ENCODE measurements at regions not wholly inside any gene's neighbourhood (a gene's known extent, or its start where the extent isn't known, plus 50 kb on each side); places are given as distances from the start of the nearest gene placed in this dataset.
"Not testable (repeated sequence)": the region's sequence is repeated elsewhere in the genome, so short reads cannot be mapped to it uniquely, and the experiment has no call there.

DNA sequence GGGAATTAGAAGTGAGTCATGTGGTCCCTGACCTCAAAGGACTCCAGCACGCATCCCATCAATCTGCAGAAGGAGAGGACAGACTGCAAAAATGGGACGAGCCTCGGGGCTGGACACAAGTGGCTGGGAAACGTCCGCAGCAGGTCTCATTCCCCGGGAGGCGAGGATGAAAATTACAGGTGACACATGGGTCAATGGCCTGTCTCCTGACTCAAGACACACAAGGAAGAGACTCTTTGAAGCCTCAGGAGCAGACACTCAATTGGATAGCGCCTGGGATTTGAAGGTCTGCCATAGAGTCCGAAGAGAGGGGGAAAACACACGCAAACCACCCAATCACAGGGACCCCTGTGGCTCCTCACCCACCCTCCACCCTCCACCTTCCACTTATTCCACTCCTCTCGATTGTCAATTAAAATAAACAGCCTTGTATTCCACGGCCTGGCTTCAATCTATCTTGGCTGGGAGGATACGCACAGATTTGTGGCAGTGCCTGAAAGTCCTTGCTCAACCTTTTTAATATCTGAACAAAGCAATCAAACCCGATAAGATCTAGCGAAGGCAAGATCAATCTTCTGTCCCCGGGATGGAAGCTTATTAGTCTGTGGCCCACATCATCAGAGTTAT, 101.8 kb upstream of the CADM1 start:
- no peak for DNase-seq

DNA sequence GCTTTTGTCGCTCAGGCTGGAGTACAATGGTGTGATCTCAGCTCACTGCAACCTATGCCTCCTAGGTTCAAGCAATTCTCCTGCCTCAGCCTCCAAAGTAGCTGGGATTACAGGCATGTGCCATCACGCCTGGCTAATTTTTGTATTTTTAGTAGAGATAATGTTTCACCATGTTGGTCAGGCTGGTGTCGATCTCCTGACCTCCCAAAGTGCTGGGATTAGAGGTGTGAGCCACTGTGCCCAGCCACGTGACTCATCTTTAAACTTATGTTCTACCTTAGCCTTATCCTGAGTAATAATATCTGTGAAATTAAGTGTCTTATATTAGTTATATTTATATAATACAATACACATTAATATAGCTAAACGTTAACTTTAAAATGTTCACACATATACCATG, 101.2 kb upstream of the CADM1 start:
- DNase-seq: not testable (repeated sequence)

DNA sequence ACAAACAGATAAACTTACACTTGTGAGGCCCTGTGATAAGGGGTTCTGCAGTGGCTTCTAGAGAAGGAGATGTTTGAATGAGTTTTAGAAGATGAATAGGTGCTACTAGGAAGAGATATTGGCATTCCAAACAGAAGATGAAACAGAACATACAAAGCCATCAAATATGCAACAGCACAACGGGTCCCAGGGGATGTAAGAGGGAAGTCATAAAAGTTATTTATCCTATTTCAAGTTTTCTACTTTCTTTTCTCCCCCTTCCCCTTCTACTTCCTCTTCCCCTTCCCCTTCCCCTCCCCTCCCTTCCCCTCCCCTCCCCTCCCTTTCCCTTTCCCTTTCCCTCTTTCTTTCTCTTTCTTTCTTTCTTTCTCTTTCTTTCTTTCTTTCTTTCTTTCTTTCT, 94.9 kb upstream of the CADM1 start:
- no peak for DNase-seq

GRCh38 chr11:115598257-115598901, 94.2 kb upstream of the CADM1 start:
- DNase-seq: no peak

DNA sequence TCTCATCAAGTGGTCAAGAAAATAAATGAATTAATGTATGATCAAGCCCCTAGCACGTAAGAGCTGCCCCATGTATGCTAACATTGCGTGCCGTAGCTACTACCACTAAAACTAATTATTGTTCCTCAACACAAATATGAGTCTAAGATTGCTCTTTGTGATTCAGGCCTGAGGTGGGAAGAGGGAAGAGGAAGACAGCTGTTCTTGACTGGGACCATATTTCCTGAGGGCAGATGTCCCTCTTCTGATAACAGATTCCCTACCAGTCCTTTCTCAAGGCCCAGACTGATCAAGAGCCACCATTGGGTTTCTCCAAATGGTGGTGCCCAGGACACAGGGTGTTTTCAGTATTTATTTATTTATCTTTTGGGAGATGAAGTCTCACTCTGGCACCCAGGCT, 87.2 kb upstream of the CADM1 start:
- DNase-seq: no peak

DNA sequence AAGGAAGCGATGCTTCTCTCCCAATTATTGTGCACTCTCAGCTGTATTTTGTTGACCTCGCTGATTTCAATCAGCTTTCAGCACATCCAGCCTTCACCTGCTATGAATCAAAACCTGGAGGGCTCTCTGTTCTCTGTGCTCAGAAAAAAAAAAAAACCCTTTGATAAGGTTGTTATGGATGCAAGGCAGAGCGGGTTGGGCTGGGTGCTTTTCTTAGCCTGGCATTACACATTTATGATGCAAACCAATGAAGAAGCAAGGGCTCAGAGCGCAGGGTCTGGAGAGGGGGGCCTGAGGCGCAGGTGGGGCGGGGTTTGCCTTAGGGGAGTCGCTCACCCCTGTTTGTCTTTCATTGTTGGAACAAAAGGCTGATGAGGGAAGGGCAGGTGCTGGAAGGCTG, 86.0 kb upstream of the CADM1 start:
- no peak for DNase-seq

- no peak for DNase-seq
Observed at GRCh38 chr11:115587718-115588342, 83.6 kb upstream of the CADM1 start.

DNA sequence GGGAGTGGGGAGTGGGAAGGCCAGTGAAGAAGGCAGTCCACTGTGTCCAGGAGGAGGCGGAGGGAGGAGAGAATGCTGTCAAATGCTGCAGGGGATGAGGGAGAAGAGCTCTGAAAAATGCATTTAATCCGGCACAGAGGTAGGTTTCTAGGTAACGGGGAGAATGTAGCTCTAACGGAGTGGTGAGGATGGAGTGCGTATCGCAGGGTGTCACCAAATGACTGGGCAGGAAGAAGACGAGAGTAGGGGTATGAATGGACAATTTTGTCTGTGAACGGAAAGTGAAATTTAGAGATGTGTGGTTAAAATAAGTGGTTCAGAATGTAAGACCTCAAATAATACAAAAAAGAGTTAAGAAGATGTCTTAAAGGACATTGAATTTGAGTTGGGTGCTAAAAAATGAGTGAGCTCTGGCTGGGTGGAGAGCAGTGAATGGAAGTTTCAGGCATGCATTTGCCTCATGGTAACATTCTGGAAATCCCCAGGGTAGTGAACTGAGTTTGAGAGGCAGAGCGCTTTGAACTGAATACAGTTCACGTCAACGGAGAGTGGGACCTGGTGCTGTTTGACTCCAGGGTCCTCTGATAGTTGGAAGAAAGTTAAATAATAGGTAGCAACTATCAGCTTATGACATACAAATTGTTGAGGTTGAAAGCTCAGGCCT, 81.3 kb upstream of the CADM1 start:
- no peak for DNase-seq

DNA sequence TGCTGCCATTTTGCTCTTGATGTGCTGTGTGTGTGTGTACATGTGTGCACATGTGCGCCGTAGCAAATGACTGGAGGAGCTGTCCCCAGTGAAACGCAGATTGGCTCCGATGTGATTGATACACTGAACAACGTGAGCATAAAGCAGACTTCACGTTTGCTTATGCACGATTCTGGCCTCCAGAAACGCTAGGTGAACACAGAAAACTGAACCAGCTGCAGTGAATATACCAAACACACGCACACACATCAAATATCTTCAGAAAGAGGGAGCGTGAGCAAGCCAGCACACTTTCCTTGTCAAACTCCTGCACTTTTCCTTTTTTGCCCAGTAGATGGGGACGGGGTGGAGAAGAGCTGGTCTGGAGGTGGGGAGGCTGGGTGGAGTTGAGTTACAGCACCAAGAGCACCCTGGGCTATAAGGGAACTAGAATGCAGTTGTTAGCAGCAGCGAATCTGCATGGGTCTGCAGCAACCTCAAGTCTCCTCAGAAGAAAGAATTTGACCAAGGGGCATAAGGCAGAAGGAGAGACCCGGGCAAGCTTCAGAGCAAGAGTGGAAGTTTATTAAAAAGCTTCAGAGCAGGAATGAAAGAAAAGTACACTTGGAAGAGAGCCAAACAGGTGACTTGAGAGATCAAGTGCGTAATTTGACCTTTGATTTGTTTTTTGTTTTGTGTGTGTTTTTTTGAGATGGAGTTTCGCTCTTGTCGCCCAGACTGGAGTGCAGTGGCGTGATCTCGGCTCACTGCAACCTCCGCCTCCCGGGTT, 77.8 kb upstream of the CADM1 start:
- DNase-seq: no peak

- DNase-seq: no peak
Observed at GRCh38 chr11:115580927-115581680, 76.9 kb upstream of the CADM1 start.

GRCh38 chr11:115580416-115580815, 76.2 kb upstream of the CADM1 start:
- no peak for DNase-seq

DNA sequence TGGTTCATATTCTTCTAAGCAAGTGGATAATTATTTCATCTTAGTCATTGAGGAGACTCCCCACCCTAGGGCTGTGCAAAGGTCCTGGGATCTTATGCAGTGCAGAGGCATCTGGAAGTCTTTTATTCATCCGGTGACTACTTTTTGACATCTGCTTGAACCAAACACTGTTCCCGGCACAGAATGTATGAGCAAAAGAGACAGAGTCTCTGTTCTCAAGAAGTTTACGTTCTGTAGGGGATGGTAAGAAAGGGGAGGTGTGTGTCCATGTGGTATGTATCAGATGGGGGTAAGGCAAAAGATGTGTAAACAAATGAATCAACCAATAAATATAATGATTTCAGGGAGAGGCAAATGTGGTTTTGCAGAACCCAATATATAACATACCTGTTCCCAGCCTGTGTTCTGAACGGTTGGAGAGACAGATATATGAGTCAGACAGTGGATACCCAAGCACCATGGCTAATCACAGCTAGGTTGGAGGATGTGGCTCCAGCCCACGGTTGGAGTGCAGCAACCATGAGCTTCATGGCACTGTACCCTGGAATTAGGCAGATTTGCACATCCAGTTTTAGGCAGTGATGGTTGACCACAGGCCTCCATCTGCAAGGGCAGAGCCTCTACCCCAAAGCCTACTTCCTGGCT, 75.1 kb upstream of the CADM1 start:
- no peak for DNase-seq

DNA sequence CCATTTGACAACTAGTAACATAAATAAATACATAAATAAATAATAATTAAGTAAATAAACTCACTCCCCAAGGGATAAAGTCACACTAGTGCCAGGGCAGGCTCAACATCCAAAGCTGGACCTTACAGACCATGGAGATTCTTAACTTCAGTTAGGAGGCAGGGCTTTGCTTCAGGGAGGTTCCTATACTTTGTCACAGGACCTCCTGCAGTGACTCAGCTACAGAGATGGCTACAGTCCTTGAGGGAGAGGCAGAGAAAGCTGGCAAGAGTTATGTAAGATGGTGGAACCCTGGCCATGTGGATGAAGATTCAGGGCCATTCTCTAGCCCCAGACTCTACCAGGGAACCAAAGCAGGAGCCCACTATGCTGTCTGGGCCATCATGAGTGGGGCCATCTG, 74.1 kb upstream of the CADM1 start:
- no peak for DNase-seq

DNA sequence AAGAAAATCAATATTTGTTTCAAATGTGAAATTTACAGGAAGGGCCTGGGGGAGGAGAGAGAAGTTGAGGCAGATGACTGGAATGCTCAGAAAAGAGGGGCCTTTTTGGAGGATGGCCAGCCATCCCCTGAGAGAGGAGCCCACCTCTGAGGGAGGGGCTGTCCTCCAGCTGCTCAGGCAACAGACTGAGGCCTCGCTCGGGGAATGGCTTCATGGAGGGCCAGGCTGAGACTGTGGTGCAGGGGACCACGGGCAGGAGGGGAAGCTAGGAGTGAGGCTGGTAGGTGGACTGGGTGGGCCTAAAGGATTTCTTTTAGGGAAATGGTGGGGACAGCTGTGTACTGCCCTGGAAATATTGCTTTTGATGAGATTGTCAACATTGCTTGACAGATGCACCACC, 73.5 kb upstream of the CADM1 start:
- DNase-seq: no peak

- DNase-seq: no peak
Observed at GRCh38 chr11:115576606-115577380, 72.6 kb upstream of the CADM1 start.

DNA sequence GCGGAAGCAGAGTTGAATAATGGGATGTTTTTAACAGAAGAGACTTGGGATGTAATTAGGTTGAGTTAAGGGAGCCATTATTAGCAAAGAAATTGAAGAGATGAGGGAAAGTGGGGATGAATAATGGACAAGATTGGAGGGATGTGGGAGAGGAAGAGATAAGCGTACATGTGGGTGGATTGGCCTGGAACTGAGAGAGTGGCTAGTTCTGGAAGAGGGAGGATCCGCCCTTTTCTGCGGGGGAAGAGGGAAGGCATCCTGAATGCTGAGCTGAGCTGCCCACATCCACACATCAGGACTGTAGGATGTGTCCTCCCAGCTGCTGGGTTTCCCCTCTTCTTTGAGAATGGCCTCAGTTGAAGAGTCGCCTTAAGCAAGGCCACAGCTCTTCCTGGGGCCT, 68.3 kb upstream of the CADM1 start:
- no peak for DNase-seq

- DNase-seq: no peak
Observed at GRCh38 chr11:115566180-115566764, 62.1 kb upstream of the CADM1 start.

DNA sequence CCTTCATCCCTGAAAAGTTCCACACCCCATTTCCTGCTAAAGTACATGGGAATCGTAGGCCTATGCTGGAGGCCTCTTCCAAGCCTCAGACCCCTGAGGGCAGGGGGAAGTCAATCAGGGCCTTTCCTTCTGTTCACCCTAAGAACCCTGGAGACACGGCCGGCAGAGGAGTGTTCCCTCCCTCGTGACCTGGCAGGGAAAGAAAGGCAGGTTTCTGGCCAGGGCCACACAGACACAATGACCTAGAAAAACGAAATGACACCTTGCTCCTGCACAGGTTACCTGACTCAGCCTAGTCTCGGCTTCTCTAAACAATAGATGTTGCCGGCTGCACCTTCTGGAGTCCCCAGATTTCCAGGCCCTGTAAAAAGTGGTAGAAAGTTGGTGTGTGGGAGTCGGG, 60.6 kb upstream of the CADM1 start:
- DNase-seq: no peak

- DNase-seq: no peak
Observed at GRCh38 chr11:115561116-115561515, 56.9 kb upstream of the CADM1 start.

GRCh38 chr11:115558635-115559034, 54.4 kb upstream of the CADM1 start:
- no peak for DNase-seq

GRCh38 chr11:115557681-115558080, 53.5 kb upstream of the CADM1 start:
- no peak for DNase-seq

Measured in AML-193 (cell line).